Right lobe of liver (tissue), 6 donors: ENCODE measurements at regions not wholly inside any gene's neighbourhood (a gene's known extent, or its start where the extent isn't known, plus 50 kb on each side); places are given as distances from the start of the nearest gene placed in this dataset.

Source experiments
- ATAC-seq, 4 donors: fragments of 200-7000 bp; cut with Tn5 transposase; one replicate each; pipeline ENCODE4 v1.9.1; 2020; ENCODE audit warnings: mild to moderate bottlenecking in 4 of 4, moderate library complexity in 4 of 4
- DNase-seq, 3 donors: peaks; one replicate each; pipeline ENCODE4 v3.0.0-alpha.2; 2020
- H3K27ac ChIP-seq, 3 donors: fragments of 200-600 bp; one replicate each; pipeline ENCODE4 v1.8.0; 2022
- H3K27me3 ChIP-seq, 2 donors: fragments of 200-600 bp; one replicate each; pipeline ENCODE4 v1.8.0; 2022
- H3K36me3 ChIP-seq, 4 donors: fragments of 200-600 bp; sonication (generic) in 1 of 4; one replicate each; pipeline versions ENCODE4 v1.5.1 to v1.8.0; 2017 to 2022; ENCODE audit warnings: control low read depth in 1 of 4
- H3K4me1 ChIP-seq, 4 donors: fragments of 200-600 bp; sonication (generic) in 1 of 4; one replicate each; pipeline versions ENCODE4 v1.5.1 to v1.8.0; 2017 to 2022; ENCODE audit warnings: control low read depth in 1 of 4
- H3K4me3 ChIP-seq, 3 donors: fragments of 200-600 bp; one replicate each; pipeline ENCODE4 v1.8.0; 2022
- H3K9me3 ChIP-seq, 4 donors: fragments of 200-600 bp; sonication (generic) in 1 of 4; one replicate each; pipeline versions ENCODE4 v1.5.1 to v1.8.0; 2017 to 2022; ENCODE audit warnings: control low read depth in 1 of 4
- CTCF ChIP-seq, 4 donors: fragments of 200-600 bp in 3 of 4; fragments of 450-650 bp in 1 of 4; IDR thresholded peaks; one replicate each; pipeline versions ENCODE4 v1.5.1 to v1.8.0; 2016 to 2022; ENCODE audit warnings: antibody characterized with exemption in 4 of 4, mild to moderate bottlenecking in 2 of 4
- POLR2A ChIP-seq: fragments of 450-650 bp; IDR thresholded peaks from one replicate; pipeline ENCODE4 v1.6.1; 2017; ENCODE audit warnings: antibody characterized with exemption, mild to moderate bottlenecking
- WGBS: methylation state at CpG from one replicate; pipeline ENCODE4 v1.1.6; 2018; ENCODE audit warnings: low coverage, low lambda C conversion rate; ENCODE audit not compliant: insufficient coverage; ENCODE audit errors: missing lambda C conversion rate; 5-methylcytosine and 5-hydroxymethylcytosine counted together
- intact Hi-C, 2 donors: fragments of 100-400 bp; cut with DNase I; formaldehyde crosslinking; loops; one replicate each; pipeline versions ENCODE4 v1.11.2 to v1.14.1; 2022
- donor health status: DM: no; HTN: yes; CAD: no.
- donor health status: DM: no; HTN: no; CAD: no.
- donor health status: DM: no; HTN: no; CAD: no.
- donor health status: DM: no; HTN: yes; CAD: no.
- donor health status: DM: no; HTN: yes; CAD: no.

- Histone ChIP-seq H3K4me3 (no peak overlapping the region), H3K9me3 (no peaks in the 10 kb centered on the region), H3K36me3 (no peaks in the 10 kb centered on the region), H3K4me1 (no peaks in the 10 kb centered on the region), H3K27ac (no peak overlapping the region), H3K27me3 (no peaks in the 10 kb centered on the region)
- no peak for DNase-seq
- no CpG with 5 or more reads among the region's 5 CpGs for WGBS
- ATAC-seq = no peak
- intact Hi-C loops = no loop called here
- no peak for TF ChIP-seq POLR2A
- TF ChIP-seq CTCF (IDR thresholded peaks at IDR 0.05) = no peak
Observed at GRCh38 chr12:131543040-131543439, 167.8 kb upstream of the SFSWAP start.

GRCh38 chr12:131547555-131547954 is 163.3 kb upstream of the SFSWAP start:
- no peak for ATAC-seq
- Histone ChIP-seq H3K9me3 (no peaks in the 10 kb centered on the region), H3K4me1 (no peaks in the 10 kb centered on the region), H3K36me3 (no peaks in the 10 kb centered on the region), H3K27ac (no peak overlapping the region), H3K4me3 (no peak overlapping the region), H3K27me3 (no peaks in the 10 kb centered on the region)
- WGBS = 50% methylated on average over 5 of the region's 6 CpGs
- DNase-seq = no peak
- no peak for TF ChIP-seq POLR2A
- no peak for TF ChIP-seq CTCF (IDR thresholded peaks at IDR 0.05)
- intact Hi-C loops = no loop called here

GRCh38 chr12:131550121-131550520 is 160.8 kb upstream of the SFSWAP start:
- H3K27me3 ChIP-seq = no peaks in the 10 kb centered on the region
- intact Hi-C loops = no loop called here
- no peak for DNase-seq
- H3K4me1 ChIP-seq = no peaks in the 10 kb centered on the region
- no peak overlapping the region for H3K27ac ChIP-seq
- ATAC-seq = no peak
- no peaks in the 10 kb centered on the region for H3K36me3 ChIP-seq
- H3K9me3 ChIP-seq = no peaks in the 10 kb centered on the region
- 51% methylated on average over 5 of the region's 5 CpGs for WGBS
- H3K4me3 ChIP-seq = no peak overlapping the region
- TF ChIP-seq POLR2A = no peak
- no peak for TF ChIP-seq CTCF (IDR thresholded peaks at IDR 0.05)

GRCh38 chr12:131551675-131552491 is 159.0 kb upstream of the SFSWAP start:
- DNase-seq = no peak
- TF ChIP-seq CTCF (IDR thresholded peaks at IDR 0.05) (no peak), POLR2A (no peak)
- Histone ChIP-seq H3K27me3 (no peaks in the 10 kb centered on the region), H3K36me3 (no peaks in the 10 kb centered on the region), H3K4me3 (no peak overlapping the region), H3K9me3 (no peaks in the 10 kb centered on the region), H3K27ac (no peak overlapping the region), H3K4me1 (no peaks in the 10 kb centered on the region)
- WGBS = 70% methylated on average over 13 of the region's 15 CpGs
- no peak for ATAC-seq
- intact Hi-C loops = no loop called here
